Stomach (tissue), 8 donors: ENCODE measurements at regions not wholly inside any gene's neighbourhood (a gene's known extent, or its start where the extent isn't known, plus 50 kb on each side); places are given as distances from the start of the nearest gene placed in this dataset.
"Not testable (repeated sequence)": the region's sequence is repeated elsewhere in the genome, so short reads cannot be mapped to it uniquely, and the experiment has no call there.

Source experiments
- DNase-seq, 2 donors: peaks; one replicate each; pipeline versions ENCODE4 v3.0.0 to v3.0.0-alpha.2; 2013 to 2019
- H3K27ac ChIP-seq, 5 donors: fragments of 200-600 bp in 4 of 5; sonication (generic) in 4 of 5; one replicate each; pipeline ENCODE4 v1.5.1; 2013 to 2019; ENCODE audit warnings: mild to moderate bottlenecking in 1 of 5, moderate library complexity in 1 of 5
- H3K27me3 ChIP-seq, 3 donors: fragments of 200-600 bp; sonication (generic); one replicate each; pipeline ENCODE4 v1.5.1; 2017 to 2019; ENCODE audit warnings: mixed run types in 1 of 3
- H3K36me3 ChIP-seq, 4 donors: fragments of 200-600 bp; sonication (generic); 1 replicate in 3 of 4; 2 replicates in 1 of 4; pipeline ENCODE4 v1.5.1; 2016 to 2019
- H3K4me1 ChIP-seq, 4 donors: fragments of 200-600 bp; sonication (generic); one replicate each; pipeline ENCODE4 v1.5.1; 2016 to 2019
- H3K4me3 ChIP-seq, 4 donors: fragments of 200-600 bp; sonication (generic) in 3 of 4; one replicate each; pipeline ENCODE4 v1.5.1; 2016 to 2019; ENCODE audit warnings: mild to moderate bottlenecking in 1 of 4
- H3K9me3 ChIP-seq, 4 donors: fragments of 200-600 bp; sonication (generic); one replicate each; pipeline ENCODE4 v1.5.1; 2016 to 2019
- EP300 ChIP-seq: sonication (generic); formaldehyde crosslinking; IDR thresholded peaks from one replicate; pipeline ENCODE4 v1.6.1; 2017; ENCODE audit warnings: antibody characterized with exemption
- POLR2A ChIP-seq, 4 donors: fragments of 450-650 bp; IDR thresholded peaks; one replicate each; pipeline ENCODE4 v1.6.1; 2016; ENCODE audit warnings: antibody characterized with exemption in 4 of 4, control low read depth in 2 of 4, mild to moderate bottlenecking in 1 of 4, moderate library complexity in 1 of 4
- POLR2AphosphoS5 ChIP-seq, 3 donors: sonication (generic); formaldehyde crosslinking; IDR thresholded peaks; one replicate each; pipeline ENCODE4 v1.6.1; 2016; ENCODE audit warnings: antibody characterized with exemption in 3 of 3
- WGBS, 5 donors: extraction: QIAGEN DNeasy Blood & Tissue Kit in 3 of 5; methylation state at CpG; one replicate each; pipeline versions ENCODE4 v1.1.5 to v1.1.7; 2013 to 2018; 5-methylcytosine and 5-hydroxymethylcytosine counted together
- intact Hi-C: fragments of 100-400 bp; cut with DNase I; formaldehyde crosslinking; loops from one replicate; pipeline ENCODE4 v1.15.1; 2023; ENCODE audit warnings: low total_unique reads
- TF ChIP-seq, protein P1 (sequence below), 7 experiments: fragments of 450-650 bp in 4 of 7; fragments of 200-600 bp in 3 of 7; sonication (generic) in 3 of 7; IDR thresholded peaks; one replicate each; pipeline ENCODE4 v1.5.1; 2016 to 2019; ENCODE audit warnings: antibody characterized with exemption in 7 of 7, control low read depth in 2 of 7, mild to moderate bottlenecking in 1 of 7
- donor health status: healthy with polysubstance abuse.
- donor health status: Bipolar disorder and iron deficiency.
- donor health status: healthy.

DNA sequence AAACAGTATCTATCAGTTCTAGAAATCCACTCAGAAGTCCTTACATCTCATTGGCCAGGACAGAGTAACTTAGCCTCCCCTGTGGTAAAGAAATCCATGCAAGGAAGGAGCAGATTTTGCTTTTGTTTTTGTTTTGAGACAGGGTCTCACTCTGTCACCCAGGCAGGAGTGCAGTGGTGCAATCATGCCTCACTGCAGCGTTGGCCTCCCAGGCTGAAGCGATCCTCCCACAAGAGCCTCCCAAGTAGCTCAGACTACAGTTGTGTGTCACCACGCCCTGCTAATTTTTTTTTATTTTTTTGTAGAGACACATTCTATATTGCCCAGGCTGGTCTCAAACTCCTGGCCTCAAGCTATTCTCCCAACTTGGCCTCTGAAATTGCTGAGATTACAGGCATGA lies 185.1 kb downstream of the NRP2 start:
- Histone ChIP-seq H3K27ac (no peak overlapping the region), H3K4me1 (peaks cover 0 to 7% (median 2%) of the 10 kb centered on the region in 4 donors), H3K27me3 (no peaks in the 10 kb centered on the region), H3K36me3 (no peaks in the 10 kb centered on the region), H3K4me3 (no peak overlapping the region), H3K9me3 (no peaks in the 10 kb centered on the region)
- no peak for DNase-seq
- TF ChIP-seq POLR2A (IDR thresholded peaks at IDR 0.05), result no peak
- TF ChIP-seq, protein P1, sequence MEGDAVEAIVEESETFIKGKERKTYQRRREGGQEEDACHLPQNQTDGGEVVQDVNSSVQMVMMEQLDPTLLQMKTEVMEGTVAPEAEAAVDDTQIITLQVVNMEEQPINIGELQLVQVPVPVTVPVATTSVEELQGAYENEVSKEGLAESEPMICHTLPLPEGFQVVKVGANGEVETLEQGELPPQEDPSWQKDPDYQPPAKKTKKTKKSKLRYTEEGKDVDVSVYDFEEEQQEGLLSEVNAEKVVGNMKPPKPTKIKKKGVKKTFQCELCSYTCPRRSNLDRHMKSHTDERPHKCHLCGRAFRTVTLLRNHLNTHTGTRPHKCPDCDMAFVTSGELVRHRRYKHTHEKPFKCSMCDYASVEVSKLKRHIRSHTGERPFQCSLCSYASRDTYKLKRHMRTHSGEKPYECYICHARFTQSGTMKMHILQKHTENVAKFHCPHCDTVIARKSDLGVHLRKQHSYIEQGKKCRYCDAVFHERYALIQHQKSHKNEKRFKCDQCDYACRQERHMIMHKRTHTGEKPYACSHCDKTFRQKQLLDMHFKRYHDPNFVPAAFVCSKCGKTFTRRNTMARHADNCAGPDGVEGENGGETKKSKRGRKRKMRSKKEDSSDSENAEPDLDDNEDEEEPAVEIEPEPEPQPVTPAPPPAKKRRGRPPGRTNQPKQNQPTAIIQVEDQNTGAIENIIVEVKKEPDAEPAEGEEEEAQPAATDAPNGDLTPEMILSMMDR (IDR thresholded peaks at IDR 0.05), result no peak
- TF ChIP-seq POLR2AphosphoS5 (IDR thresholded peaks at IDR 0.05), result no peak
- no peak for TF ChIP-seq EP300
- 90 to 96% (median 95%) methylated on average over 3 of the region's 3 CpGs for WGBS, 5 donors
- intact Hi-C loops, result no loop called here

DNA sequence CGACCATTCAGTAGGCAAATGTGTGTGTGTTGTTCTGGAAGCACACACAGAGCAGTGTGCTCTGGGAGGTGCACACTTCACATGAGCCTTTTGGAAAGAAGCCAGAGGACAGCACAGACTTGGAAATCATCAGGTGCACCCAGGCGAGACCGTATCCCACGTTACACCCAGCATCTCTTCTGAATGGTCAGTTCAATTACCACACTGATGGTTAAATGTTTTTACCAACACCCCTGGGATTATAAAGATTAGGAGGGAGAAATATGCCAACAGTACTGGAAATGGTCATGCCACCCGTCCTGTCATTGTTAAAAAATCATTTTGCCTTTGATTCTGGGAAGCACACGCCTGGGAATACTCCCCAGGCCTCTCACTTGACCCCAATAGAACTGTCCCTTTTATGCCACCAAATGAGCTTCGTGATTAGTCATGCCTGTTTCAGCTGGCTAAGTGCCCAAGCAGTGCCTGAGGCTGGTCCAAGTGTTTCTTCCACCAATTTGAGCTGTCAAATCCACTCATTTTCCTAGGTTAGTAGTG lies 183.7 kb downstream of the NRP2 start:
- no peaks in the 10 kb centered on the region for H3K9me3 ChIP-seq
- H3K27me3 ChIP-seq, result no peaks in the 10 kb centered on the region
- no peak overlapping the region for H3K27ac ChIP-seq
- no peak for TF ChIP-seq POLR2A (IDR thresholded peaks at IDR 0.05)
- no peak for TF ChIP-seq POLR2AphosphoS5 (IDR thresholded peaks at IDR 0.05)
- TF ChIP-seq, protein P1 (IDR thresholded peaks at IDR 0.05), result no peak
- no peak for TF ChIP-seq EP300
- peaks cover 0 to 7% (median 2%) of the 10 kb centered on the region in 4 donors for H3K4me1 ChIP-seq
- intact Hi-C loops, result no loop called here
- H3K36me3 ChIP-seq, result no peaks in the 10 kb centered on the region
- 60 to 67% (median 62%) methylated on average over 7 of the region's 7 CpGs for WGBS, 5 donors
- H3K4me3 ChIP-seq, result no peak overlapping the region
- DNase-seq, result no peak

DNA sequence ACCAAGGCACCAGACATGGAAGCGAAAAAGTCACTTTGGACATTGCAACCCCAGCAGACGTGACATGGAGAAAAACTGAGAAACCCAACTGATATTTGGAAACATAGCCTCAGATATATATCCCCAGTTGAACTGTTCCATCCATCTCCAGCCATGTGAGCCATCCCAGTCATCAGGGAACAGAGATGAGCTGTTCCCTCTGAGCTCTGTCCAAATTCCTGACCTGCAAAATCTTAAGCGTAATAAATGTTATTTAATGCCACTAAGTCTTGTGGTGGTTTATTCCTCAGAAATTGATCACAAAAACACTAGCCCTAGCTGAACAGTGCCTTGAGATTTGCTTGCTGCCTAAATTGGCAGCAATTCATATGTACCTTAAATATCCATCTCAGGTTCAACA lies 182.8 kb downstream of the NRP2 start:
- TF ChIP-seq POLR2AphosphoS5 (IDR thresholded peaks at IDR 0.05), result no peak
- TF ChIP-seq POLR2A (IDR thresholded peaks at IDR 0.05), result no peak
- TF ChIP-seq, protein P1 (IDR thresholded peaks at IDR 0.05), result no peak
- no peak for TF ChIP-seq EP300
- Histone ChIP-seq H3K4me1 (peaks cover 0 to 7% (median 2%) of the 10 kb centered on the region in 4 donors), H3K36me3 (no peaks in the 10 kb centered on the region), H3K4me3 (no peak overlapping the region), H3K27me3 (no peaks in the 10 kb centered on the region), H3K9me3 (no peaks in the 10 kb centered on the region), H3K27ac (no peak overlapping the region)
- WGBS, 5 donors, result 89 to 96% (median 94%) methylated on average over 3 of the region's 3 CpGs
- no peak for DNase-seq
- intact Hi-C loops, result no loop called here

DNA sequence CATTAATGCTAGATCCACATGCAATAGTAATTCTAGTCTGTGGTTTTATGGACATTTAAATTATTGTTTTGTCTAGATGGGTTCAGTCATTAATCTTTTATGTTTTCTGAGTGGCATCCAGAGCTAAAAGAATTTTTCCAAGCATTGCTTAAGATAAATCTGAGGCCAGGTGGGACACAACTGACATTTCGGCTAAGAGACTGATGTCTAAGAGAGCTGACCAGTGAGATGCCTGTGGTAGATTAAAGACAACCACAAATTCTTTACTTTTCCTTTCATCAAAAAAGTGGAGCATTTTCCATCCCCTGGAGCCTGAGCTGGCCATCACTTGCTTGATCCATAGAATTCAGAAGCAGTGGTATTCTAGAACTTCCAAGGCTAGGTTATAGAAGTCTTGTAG lies 182.2 kb downstream of the NRP2 start:
- 86 to 100% (median 94%) methylated on average over 1 of the region's 1 CpG for WGBS, 5 donors
- no peak for DNase-seq

DNA sequence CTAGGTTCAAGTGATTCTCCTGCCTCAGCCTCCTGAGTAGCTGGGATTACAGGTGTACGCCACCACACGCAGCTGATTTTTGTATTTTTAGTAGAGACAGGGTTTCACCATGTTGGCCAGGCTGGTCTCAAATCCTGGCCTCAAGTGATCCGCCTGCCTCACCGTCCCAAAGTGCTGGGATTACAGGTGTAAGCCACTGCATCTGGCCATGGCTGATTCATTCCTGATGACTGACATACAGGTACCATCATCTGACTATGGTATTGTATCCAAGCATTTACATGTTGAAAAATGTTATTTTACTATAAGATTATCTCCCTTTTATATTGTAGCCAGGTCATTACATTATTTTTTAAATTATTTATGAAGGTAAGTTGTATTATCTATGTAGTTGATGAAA lies 180.5 kb downstream of the NRP2 start:
- intact Hi-C loops, H3K27ac ChIP-seq, DNase-seq, H3K27me3 ChIP-seq, H3K36me3 ChIP-seq, H3K9me3 ChIP-seq, H3K4me3 ChIP-seq: not testable (repeated sequence)
- WGBS, 5 donors, result 94 to 98% (median 96%) methylated on average over 4 of the region's 4 CpGs
- H3K4me1 ChIP-seq, result peaks cover 0 to 19% (median 4%) of the 10 kb centered on the region in 4 donors

More for the DNA sequence above, 182.2 kb downstream of the NRP2 start:
- H3K27ac ChIP-seq, result no peak overlapping the region
- H3K9me3 ChIP-seq, result no peaks in the 10 kb centered on the region
- TF ChIP-seq POLR2AphosphoS5 (IDR thresholded peaks at IDR 0.05) (no peak), EP300 (no peak), POLR2A (IDR thresholded peaks at IDR 0.05) (no peak)
- TF ChIP-seq, protein P1 (IDR thresholded peaks at IDR 0.05), result no peak
- intact Hi-C loops, result no loop called here
- H3K27me3 ChIP-seq, result no peaks in the 10 kb centered on the region
- no peaks in the 10 kb centered on the region for H3K36me3 ChIP-seq
- H3K4me3 ChIP-seq, result no peak overlapping the region
- H3K4me1 ChIP-seq, result peaks cover 0 to 8% (median 2%) of the 10 kb centered on the region in 4 donors
